Activated CD4-positive, alpha-beta T cell treated with anti-CD3 and anti-CD28 coated beads, Interleukin-2, amount 10 ng/mL, durations not matched to agents 7 days and 5 days (primary cell): ENCODE measurements at regions not wholly inside any gene's neighbourhood (a gene's known extent, or its start where the extent isn't known, plus 50 kb on each side); places are given as distances from the start of the nearest gene placed in this dataset.
"Not testable (repeated sequence)": the region's sequence is repeated elsewhere in the genome, so short reads cannot be mapped to it uniquely, and the experiment has no call there.

Source experiments
- CTCF ChIA-PET: fragments of 350-600 bp; sonication (Branson Sonifier 250); formaldehyde crosslinking; loops from one replicate; lab custom pipeline; 2021; ENCODE audit warnings: antibody characterized with exemption; lab: Charles Lee
- POLR2A ChIA-PET: fragments of 350-600 bp; sonication (Branson Sonifier 250); formaldehyde crosslinking; loops from one replicate; lab custom pipeline; 2021; ENCODE audit warnings: antibody characterized with exemption; lab: Charles Lee
- DNase-seq: peaks from one replicate; pipeline ENCODE4 v3.0.0-alpha.2; 2020
- H3K27ac Mint-ChIP-seq: one replicate; pipeline ENCODE4 v1.8.0; 2021; ENCODE audit warnings: mild to moderate bottlenecking, moderate library complexity, mixed read lengths
- H3K27me3 Mint-ChIP-seq: one replicate; pipeline ENCODE4 v1.8.0; 2021; ENCODE audit warnings: mixed read lengths
- H3K36me3 Mint-ChIP-seq: one replicate; pipeline ENCODE4 v1.8.0; 2021; ENCODE audit warnings: low read depth, mixed read lengths
- H3K4me1 Mint-ChIP-seq: one replicate; pipeline ENCODE4 v1.8.0; 2021; ENCODE audit warnings: mixed read lengths
- H3K4me3 Mint-ChIP-seq: one replicate; pipeline ENCODE4 v1.8.0; 2021; ENCODE audit warnings: mild to moderate bottlenecking, moderate library complexity, mixed read lengths
- H3K9me3 Mint-ChIP-seq: one replicate; pipeline ENCODE4 v1.8.0; 2021; ENCODE audit warnings: mixed read lengths

GRCh38 chrX:3787856-3788255, 74.4 kb upstream of the PRKX start:
- H3K9me3 Mint-ChIP-seq: peaks cover 9% of the 10 kb centered on the region
- POLR2A ChIA-PET: no interaction called here
- no peak overlapping the region for H3K4me3 Mint-ChIP-seq
- H3K4me1 Mint-ChIP-seq: no peaks in the 10 kb centered on the region
- CTCF ChIA-PET: interaction anchor here (0.6 to 0.9 kb wide), 2 partner anchors 27 to 88 kb away, joined by 3 read pairs; no protein-coding TSS in a partner anchor
- no peaks in the 10 kb centered on the region for H3K36me3 Mint-ChIP-seq
- DNase-seq: no peak
- H3K27me3 Mint-ChIP-seq: peaks cover 11% of the 10 kb centered on the region
- H3K27ac Mint-ChIP-seq: no peak overlapping the region

GRCh38 chrX:3785822-3786221, 72.4 kb upstream of the PRKX start:
- H3K4me3 Mint-ChIP-seq, H3K4me1 Mint-ChIP-seq, DNase-seq, H3K36me3 Mint-ChIP-seq, POLR2A ChIA-PET, H3K9me3 Mint-ChIP-seq, CTCF ChIA-PET, H3K27ac Mint-ChIP-seq: not testable (repeated sequence)
- peaks cover 16% of the 10 kb centered on the region for H3K27me3 Mint-ChIP-seq

GRCh38 chrX:3780564-3780963, 67.1 kb upstream of the PRKX start:
- Mint-ChIP-seq H3K27ac (no peak overlapping the region), H3K27me3 (peaks cover 15% of the 10 kb centered on the region), H3K9me3 (peaks cover 9% of the 10 kb centered on the region), H3K36me3 (no peaks in the 10 kb centered on the region), H3K4me3 (no peak overlapping the region), H3K4me1 (peaks cover 6% of the 10 kb centered on the region)
- ChIA-PET CTCF (no interaction called here), POLR2A (no interaction called here)
- no peak for DNase-seq

GRCh38 chrX:3779546-3779945, 66.1 kb upstream of the PRKX start:
- no peak overlapping the region for H3K27ac Mint-ChIP-seq
- H3K27me3 Mint-ChIP-seq: peaks cover 15% of the 10 kb centered on the region
- H3K4me1 Mint-ChIP-seq: peaks cover 6% of the 10 kb centered on the region
- no peaks in the 10 kb centered on the region for H3K36me3 Mint-ChIP-seq
- no peak overlapping the region for H3K4me3 Mint-ChIP-seq
- POLR2A ChIA-PET: no interaction called here
- peaks cover 5% of the 10 kb centered on the region for H3K9me3 Mint-ChIP-seq
- no peak for DNase-seq
- CTCF ChIA-PET: no interaction called here

GRCh38 chrX:3777416-3777815, 64.0 kb upstream of the PRKX start:
- Mint-ChIP-seq H3K27ac (no peak overlapping the region), H3K9me3 (peaks cover 2% of the 10 kb centered on the region), H3K4me1 (peaks cover 6% of the 10 kb centered on the region), H3K4me3 (no peak overlapping the region), H3K27me3 (peaks cover 13% of the 10 kb centered on the region), H3K36me3 (no peaks in the 10 kb centered on the region)
- ChIA-PET POLR2A (no interaction called here), CTCF (no interaction called here)
- DNase-seq: no peak

GRCh38 chrX:3771766-3772165, 58.3 kb upstream of the PRKX start:
- POLR2A ChIA-PET: no interaction called here
- no peaks in the 10 kb centered on the region for H3K4me1 Mint-ChIP-seq
- H3K9me3 Mint-ChIP-seq: peaks cover under 1% of the 10 kb centered on the region

GRCh38 chrX:3768881-3769280, 55.4 kb upstream of the PRKX start:
- CTCF ChIA-PET: interaction anchor here (0.6 kb wide), 1 partner anchor 756 kb away, joined by 4 read pairs; no protein-coding TSS in a partner anchor
- peaks cover 5% of the 10 kb centered on the region for H3K27me3 Mint-ChIP-seq
- no peak for DNase-seq
- POLR2A ChIA-PET: no interaction called here
- H3K36me3 Mint-ChIP-seq: no peaks in the 10 kb centered on the region
- H3K27ac Mint-ChIP-seq: no peak overlapping the region
- H3K4me1 Mint-ChIP-seq: no peaks in the 10 kb centered on the region
- H3K4me3 Mint-ChIP-seq: no peak overlapping the region
- peaks cover 4% of the 10 kb centered on the region for H3K9me3 Mint-ChIP-seq

More at GRCh38 chrX:3771766-3772165, 58.3 kb upstream of the PRKX start:
- DNase-seq: no peak
- Mint-ChIP-seq H3K27ac (no peak overlapping the region), H3K27me3 (peaks cover 4% of the 10 kb centered on the region), H3K36me3 (no peaks in the 10 kb centered on the region), H3K4me3 (no peak overlapping the region)
- CTCF ChIA-PET: no interaction called here
